ENCODE measurements at regions not wholly inside any gene's neighbourhood (a gene's known extent, or its start where the extent isn't known, plus 50 kb on each side); places are given as distances from the start of the nearest gene placed in this dataset.

- Mint-ChIP-seq H3K36me3 (peaks cover 0 to 10% of the 10 kb centered on the region in 2 donors), H3K27me3 (ENCODE audit: low read depth in 3 of 3) (peaks cover 0 to 2% (median 0%) of the 10 kb centered on the region in 3 donors), H3K9me3 (peaks cover 3 to 8% (median 7%) of the 10 kb centered on the region in 7 donors), H3K27ac (peak overlapping the region; percentile 98 to 100 (median 99)), H3K4me1 (peaks cover 80% of the 10 kb centered on the region), H3K4me3 (peak overlapping the region; percentile 9 to 30)
- Histone ChIP-seq H3K79me2 (ENCODE audit: insufficient read depth, low read length) (peaks cover 5% of the 10 kb centered on the region), H3K4me1 (ENCODE audit: control insufficient read depth in 1 of 2, insufficient read depth in 2 of 2, low read length in 2 of 2) (peaks cover 76 to 90% of the 10 kb centered on the region in 2 donors), H4K20me1 (ENCODE audit: insufficient read depth, low read length) (no peaks in the 10 kb centered on the region), H3K27ac (ENCODE audit: low read depth in 1 of 2, low read length in 2 of 2) (peak overlapping the region; percentile 95), H3K4me3 (replicated peaks in 1 of 3; ENCODE audit: low read depth in 2 of 3, low read length in 3 of 3) (peak overlapping the region in 1 of 3 experiments; percentile 56), H3K36me3 (replicated peaks in 1 of 2; ENCODE audit: control insufficient read depth in 1 of 2, insufficient read depth in 2 of 2, low read length in 2 of 2) (no peaks in the 10 kb centered on the region), H3K9ac (ENCODE audit: insufficient read depth, low read length, poor library complexity, severe bottlenecking) (peak overlapping the region; percentile 45), H3K27me3 (ENCODE audit: control insufficient read depth in 2 of 2, insufficient read depth in 2 of 2, low read length in 2 of 2) (no peaks in the 10 kb centered on the region), H2AFZ (ENCODE audit: insufficient read depth, low read depth, low read length, poor library complexity, severe bottlenecking) (no peak overlapping the region), H3K9me3 (replicated peaks in 1 of 2; ENCODE audit: control insufficient read depth in 1 of 2, insufficient read depth in 1 of 2, low read length in 2 of 2) (peaks cover 3 to 5% of the 10 kb centered on the region in 2 donors), H3K4me2 (replicated peaks; ENCODE audit: extremely low read depth, low read length, poor library complexity, severe bottlenecking) (peak overlapping the region; percentile 66)
- peak; percentile 65 to 81 (median 76) for DNase-seq
- WGBS (ENCODE audit: insufficient coverage) = no CpG with 5 or more reads among the region's 3 CpGs
- intact Hi-C loops (cut with micrococcal nuclease) = loop anchor here (5.0 to 10.0 kb wide), 5 partner anchors 68 to 761 kb away; partner anchors contain the start of genes GPBP1 (in 1 of the 2) and MAP3K1 (in 1 of the 2)
- no peak for TF ChIP-seq CTCF (IDR thresholded peaks at IDR 0.05)
Observed at GRCh38 chr5:56414066-56414465, 180.9 kb upstream of the ANKRD55 start.

GRCh38 chr5:56413546-56413945 lies 180.4 kb upstream of the ANKRD55 start:
- Mint-ChIP-seq H3K27me3 (ENCODE audit: low read depth in 3 of 3) (peaks cover 0 to 2% (median 0%) of the 10 kb centered on the region in 3 donors), H3K27ac (peak overlapping the region; percentile 98 to 100 (median 99)), H3K4me3 (peak overlapping the region; percentile 9 to 46), H3K36me3 (peaks cover 0 to 9% of the 10 kb centered on the region in 2 donors), H3K9me3 (peaks cover 0 to 3% (median 1%) of the 10 kb centered on the region in 7 donors), H3K4me1 (peaks cover 81% of the 10 kb centered on the region)
- Histone ChIP-seq H3K9me3 (replicated peaks in 1 of 2; ENCODE audit: control insufficient read depth in 1 of 2, insufficient read depth in 1 of 2, low read length in 2 of 2) (peaks cover 0 to under 1% of the 10 kb centered on the region in 2 donors), H2AFZ (ENCODE audit: insufficient read depth, low read depth, low read length, poor library complexity, severe bottlenecking) (no peak overlapping the region), H3K9ac (ENCODE audit: insufficient read depth, low read length, poor library complexity, severe bottlenecking) (no peak overlapping the region), H3K4me1 (ENCODE audit: control insufficient read depth in 1 of 2, insufficient read depth in 2 of 2, low read length in 2 of 2) (peaks cover 76 to 90% of the 10 kb centered on the region in 2 donors), H3K36me3 (replicated peaks in 1 of 2; ENCODE audit: control insufficient read depth in 1 of 2, insufficient read depth in 2 of 2, low read length in 2 of 2) (no peaks in the 10 kb centered on the region), H4K20me1 (ENCODE audit: insufficient read depth, low read length) (no peaks in the 10 kb centered on the region), H3K4me2 (replicated peaks; ENCODE audit: extremely low read depth, low read length, poor library complexity, severe bottlenecking) (peak overlapping the region; percentile 66), H3K27me3 (ENCODE audit: control insufficient read depth in 2 of 2, insufficient read depth in 2 of 2, low read length in 2 of 2) (no peaks in the 10 kb centered on the region), H3K4me3 (replicated peaks in 1 of 3; ENCODE audit: low read depth in 2 of 3, low read length in 3 of 3) (peak overlapping the region in 1 of 3 experiments; percentile 56), H3K79me2 (ENCODE audit: insufficient read depth, low read length) (peaks cover 5% of the 10 kb centered on the region), H3K27ac (ENCODE audit: low read depth in 1 of 2, low read length in 2 of 2) (peak overlapping the region; percentile 70 to 95)
- intact Hi-C loops (cut with micrococcal nuclease) = loop anchor here (5.0 to 10.0 kb wide), 5 partner anchors 69 to 761 kb away; partner anchors contain the start of genes GPBP1 (in 1 of the 2) and MAP3K1 (in 1 of the 2)
- no CpG with 5 or more reads among the region's 4 CpGs for WGBS (ENCODE audit: insufficient coverage)
- TF ChIP-seq CTCF (IDR thresholded peaks at IDR 0.05) = no peak
- peak in 2 of 3 donors; percentile 9 to 11 for DNase-seq
